BLaER1 (cell line): ENCODE measurements at regions not wholly inside any gene's neighbourhood (a gene's known extent, or its start where the extent isn't known, plus 50 kb on each side); places are given as distances from the start of the nearest gene placed in this dataset.
A peak's percentile ranks its signal among the peaks of the same experiment; 100 is the strongest.

Source experiments
- H3K27ac ChIP-seq: shearing (Covaris generic); formaldehyde crosslinking; 2 replicates; pipeline ENCODE4 v1.8.1; 2022
- H3K27me3 ChIP-seq: shearing (Covaris generic); formaldehyde crosslinking; 2 replicates; pipeline ENCODE4 v1.8.1; 2022
- H3K36me3 ChIP-seq: shearing (Covaris generic); formaldehyde crosslinking; 2 replicates; pipeline ENCODE4 v1.8.1; 2022
- H3K4me1 ChIP-seq: shearing (Covaris generic); formaldehyde crosslinking; 2 replicates; pipeline ENCODE4 v1.8.1; 2022
- H3K4me2 ChIP-seq: shearing (Covaris generic); formaldehyde crosslinking; 2 replicates; pipeline ENCODE4 v1.8.1; 2022
- H3K4me3 ChIP-seq: shearing (Covaris generic); formaldehyde crosslinking; 2 replicates; pipeline ENCODE4 v1.8.1; 2022
- H3K9ac ChIP-seq: shearing (Covaris generic); formaldehyde crosslinking; 2 replicates; pipeline ENCODE4 v1.8.1; 2022
- H3K9me3 ChIP-seq: shearing (Covaris generic); formaldehyde crosslinking; 2 replicates; pipeline ENCODE4 v1.8.1; 2022
- H4K20me1 ChIP-seq: shearing (Covaris generic); formaldehyde crosslinking; 2 replicates; pipeline ENCODE4 v1.8.1; 2022
- Cebpa-rat ChIP-seq: shearing (Covaris generic); IDR thresholded peaks from 2 replicates; pipeline ENCODE4 v1.8.1; 2022

GRCh38 chr5:118279540-118280294 is 708.6 kb downstream of the DTWD2 start:
- Histone ChIP-seq H4K20me1 (no peaks in the 10 kb centered on the region), H3K9me3 (no peaks in the 10 kb centered on the region), H3K4me2 (no peak overlapping the region), H3K4me1 (no peaks in the 10 kb centered on the region), H3K27ac (no peak overlapping the region), H3K4me3 (no peak overlapping the region), H3K36me3 (no peaks in the 10 kb centered on the region), H3K27me3 (no peaks in the 10 kb centered on the region), H3K9ac (no peak overlapping the region)
- TF ChIP-seq Cebpa-rat: no peak

- no peaks in the 10 kb centered on the region for H3K9me3 ChIP-seq
- no peak overlapping the region for H3K4me3 ChIP-seq
- no peak overlapping the region for H3K4me2 ChIP-seq
- no peak overlapping the region for H3K27ac ChIP-seq
- H3K36me3 ChIP-seq: no peaks in the 10 kb centered on the region
- H4K20me1 ChIP-seq: no peaks in the 10 kb centered on the region
- no peaks in the 10 kb centered on the region for H3K27me3 ChIP-seq
- H3K9ac ChIP-seq: no peak overlapping the region
- TF ChIP-seq Cebpa-rat: no peak
- no peaks in the 10 kb centered on the region for H3K4me1 ChIP-seq
Measured at GRCh38 chr5:118270526-118270925, 717.8 kb downstream of the DTWD2 start.

- no peak for TF ChIP-seq Cebpa-rat
- H3K4me3 ChIP-seq: no peak overlapping the region
Measured at GRCh38 chr5:118258223-118258622, 730.1 kb downstream of the DTWD2 start.

GRCh38 chr5:118257066-118257465 is 731.3 kb downstream of the DTWD2 start:
- H3K4me2 ChIP-seq: no peak overlapping the region
- no peak overlapping the region for H3K27ac ChIP-seq
- H4K20me1 ChIP-seq: no peaks in the 10 kb centered on the region

More at GRCh38 chr5:118258223-118258622, 730.1 kb downstream of the DTWD2 start:
- no peak overlapping the region for H3K27ac ChIP-seq
- no peaks in the 10 kb centered on the region for H3K27me3 ChIP-seq
- H3K9me3 ChIP-seq: no peaks in the 10 kb centered on the region
- H3K36me3 ChIP-seq: no peaks in the 10 kb centered on the region
- no peaks in the 10 kb centered on the region for H4K20me1 ChIP-seq
- no peak overlapping the region for H3K9ac ChIP-seq
- H3K4me1 ChIP-seq: no peaks in the 10 kb centered on the region
- no peak overlapping the region for H3K4me2 ChIP-seq

GRCh38 chr5:118253225-118254061 is 734.9 kb downstream of the DTWD2 start:
- H3K4me1 ChIP-seq: peaks cover 12% of the 10 kb centered on the region
- H4K20me1 ChIP-seq: no peaks in the 10 kb centered on the region
- no peak overlapping the region for H3K9ac ChIP-seq
- no peak for TF ChIP-seq Cebpa-rat
- no peaks in the 10 kb centered on the region for H3K36me3 ChIP-seq
- H3K4me3 ChIP-seq: no peak overlapping the region
- no peak overlapping the region for H3K27ac ChIP-seq
- H3K27me3 ChIP-seq: no peaks in the 10 kb centered on the region
- peaks cover 14% of the 10 kb centered on the region for H3K9me3 ChIP-seq
- no peak overlapping the region for H3K4me2 ChIP-seq

More at GRCh38 chr5:118257066-118257465, 731.3 kb downstream of the DTWD2 start:
- TF ChIP-seq Cebpa-rat: no peak
- H3K36me3 ChIP-seq: no peaks in the 10 kb centered on the region
- no peak overlapping the region for H3K9ac ChIP-seq
- H3K27me3 ChIP-seq: no peaks in the 10 kb centered on the region
- no peaks in the 10 kb centered on the region for H3K4me1 ChIP-seq
- H3K9me3 ChIP-seq: no peaks in the 10 kb centered on the region
- no peak overlapping the region for H3K4me3 ChIP-seq

- Histone ChIP-seq H3K4me3 (no peak overlapping the region), H3K4me1 (peaks cover 12% of the 10 kb centered on the region), H3K36me3 (no peaks in the 10 kb centered on the region), H3K9me3 (peaks cover 27% of the 10 kb centered on the region), H3K4me2 (peak overlapping the region; percentile 28), H3K27me3 (no peaks in the 10 kb centered on the region), H4K20me1 (no peaks in the 10 kb centered on the region), H3K27ac (no peak overlapping the region), H3K9ac (no peak overlapping the region)
- no peak for TF ChIP-seq Cebpa-rat
Measured at GRCh38 chr5:118249386-118249785, 739.0 kb downstream of the DTWD2 start.

- H3K9ac ChIP-seq: no peak overlapping the region
- H4K20me1 ChIP-seq: no peaks in the 10 kb centered on the region
- H3K27me3 ChIP-seq: no peaks in the 10 kb centered on the region
- TF ChIP-seq Cebpa-rat: no peak
- no peak overlapping the region for H3K4me3 ChIP-seq
- no peaks in the 10 kb centered on the region for H3K36me3 ChIP-seq
- no peak overlapping the region for H3K4me2 ChIP-seq
- no peak overlapping the region for H3K27ac ChIP-seq
- H3K4me1 ChIP-seq: peaks cover 12% of the 10 kb centered on the region
- H3K9me3 ChIP-seq: peaks cover 27% of the 10 kb centered on the region
Measured at GRCh38 chr5:118247458-118247857, 740.9 kb downstream of the DTWD2 start.

- Histone ChIP-seq H3K9ac (no peak overlapping the region), H3K4me1 (no peaks in the 10 kb centered on the region), H4K20me1 (no peaks in the 10 kb centered on the region), H3K4me2 (no peak overlapping the region), H3K36me3 (no peaks in the 10 kb centered on the region), H3K4me3 (no peak overlapping the region), H3K27me3 (no peaks in the 10 kb centered on the region), H3K27ac (no peak overlapping the region), H3K9me3 (peaks cover 14% of the 10 kb centered on the region)
- TF ChIP-seq Cebpa-rat: no peak
Measured at GRCh38 chr5:118243613-118244012, 744.7 kb downstream of the DTWD2 start.

GRCh38 chr5:118243068-118243467 is 745.3 kb downstream of the DTWD2 start:
- H3K27me3 ChIP-seq: no peaks in the 10 kb centered on the region
- no peak overlapping the region for H3K4me2 ChIP-seq
- no peaks in the 10 kb centered on the region for H3K4me1 ChIP-seq
- no peaks in the 10 kb centered on the region for H3K36me3 ChIP-seq
- no peak overlapping the region for H3K9ac ChIP-seq
- no peak for TF ChIP-seq Cebpa-rat
- H3K9me3 ChIP-seq: peaks cover 10% of the 10 kb centered on the region
- H3K27ac ChIP-seq: no peak overlapping the region
- no peaks in the 10 kb centered on the region for H4K20me1 ChIP-seq
- no peak overlapping the region for H3K4me3 ChIP-seq
